Loucy (cell line): ENCODE measurements at regions not wholly inside any gene's neighbourhood (a gene's known extent, or its start where the extent isn't known, plus 50 kb on each side); places are given as distances from the start of the nearest gene placed in this dataset.

Experiments
- H2AFZ ChIP-seq: fragments of 200-600 bp; sonication (generic); 2 replicates; pipeline ENCODE4 v1.6.0; 2016; ENCODE audit warnings: antibody characterized with exemption, mild to moderate bottlenecking, low read length, moderate library complexity
- H3F3A ChIP-seq: fragments of 200-600 bp; 2 replicates; pipeline ENCODE4 v1.6.0; 2016; ENCODE audit warnings: antibody characterized with exemption, low read depth, mild to moderate bottlenecking
- H3K27me3 ChIP-seq: fragments of 200-600 bp; sonication (generic); 2 replicates; pipeline ENCODE4 v1.6.1; 2014; ENCODE audit warnings: low read length, mild to moderate bottlenecking; ENCODE audit not compliant: insufficient read depth, poor library complexity, severe bottlenecking
- H3K36me3 ChIP-seq: fragments of 200-600 bp; sonication (generic); 2 replicates; pipeline ENCODE4 v1.6.1; 2016; ENCODE audit warnings: low read length; ENCODE audit not compliant: insufficient read depth
- H3K4me1 ChIP-seq: fragments of 200-600 bp; sonication (generic); 2 replicates; pipeline ENCODE4 v1.5.1; 2014; ENCODE audit warnings: low read length, mild to moderate bottlenecking; ENCODE audit not compliant: insufficient read depth, poor library complexity, severe bottlenecking
- H3K4me2 ChIP-seq: fragments of 200-600 bp; sonication (generic); 2 replicates; pipeline ENCODE4 v1.6.0; 2014; ENCODE audit warnings: antibody characterized with exemption, low read length, low read depth, mild to moderate bottlenecking; ENCODE audit not compliant: poor library complexity, severe bottlenecking
- H3K4me3 ChIP-seq: fragments of 200-600 bp; sonication (generic); 2 replicates; pipeline ENCODE4 v1.5.1; 2014; ENCODE audit warnings: low read length, mild to moderate bottlenecking, mixed read lengths; ENCODE audit not compliant: poor library complexity, severe bottlenecking
- H3K79me2 ChIP-seq: fragments of 200-600 bp; sonication (generic); 2 replicates; pipeline ENCODE4 v1.6.1; 2014; ENCODE audit warnings: low read length; ENCODE audit not compliant: insufficient read depth
- H3K9ac ChIP-seq: fragments of 200-600 bp; sonication (generic); 2 replicates; pipeline ENCODE4 v1.6.0; 2014; ENCODE audit warnings: mild to moderate bottlenecking, low read depth, low read length, moderate library complexity; ENCODE audit not compliant: poor library complexity, severe bottlenecking
- H3K9me2 ChIP-seq: fragments of 200-600 bp; sonication (generic); replicated peaks from 2 replicates; pipeline ENCODE4 v1.6.1; 2016; ENCODE audit warnings: low read depth, low read length, mixed read lengths
- H3K9me3 ChIP-seq: fragments of 200-600 bp; sonication (generic); 2 replicates; pipeline ENCODE4 v1.6.1; 2014; ENCODE audit warnings: mild to moderate bottlenecking, antibody characterized with exemption, low read length, low read depth; ENCODE audit not compliant: insufficient read depth
- H4K20me1 ChIP-seq: fragments of 200-600 bp; sonication (generic); 2 replicates; pipeline ENCODE4 v1.6.0; 2014; ENCODE audit warnings: antibody characterized with exemption, low read length, mild to moderate bottlenecking; ENCODE audit not compliant: insufficient read depth, poor library complexity, severe bottlenecking
- EZH2phosphoT487 ChIP-seq: fragments of 200-600 bp; IDR thresholded peaks from 2 replicates; pipeline ENCODE4 v1.6.1; 2018; ENCODE audit warnings: antibody characterized with exemption, mild to moderate bottlenecking, moderate library complexity, borderline replicate concordance
- TF ChIP-seq, protein P1 (sequence below): fragments of 200-600 bp; sonication (generic); conservative IDR thresholded peaks from 2 replicates; pipeline ENCODE4 v1.5.1; 2014; ENCODE audit warnings: mild to moderate bottlenecking, antibody characterized with exemption, low read length

DNA sequence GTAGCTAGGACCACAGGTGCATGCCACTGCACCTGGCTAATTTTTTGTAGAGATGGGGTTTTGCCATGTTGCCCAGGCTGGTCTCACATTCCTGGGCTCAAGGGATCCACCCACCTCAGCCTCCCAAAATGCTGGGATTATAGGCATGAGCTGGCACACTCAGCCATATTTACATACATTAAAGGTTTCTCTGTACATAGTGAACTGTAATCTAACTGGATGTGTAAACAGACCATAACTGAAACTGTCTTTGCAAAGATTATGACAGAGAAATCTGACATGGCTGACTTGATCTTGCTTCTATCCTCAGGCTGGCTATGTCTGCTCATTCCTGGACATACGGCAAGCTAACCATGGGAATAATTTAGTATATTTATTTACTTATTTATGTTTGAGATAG lies 139.2 kb upstream of the XPO1 start:
- peaks cover 12% of the 10 kb centered on the region; the same call in 1 of the 2 replicates for H3K9me3 ChIP-seq
- no peak for TF ChIP-seq EZH2phosphoT487
- TF ChIP-seq, protein P1, sequence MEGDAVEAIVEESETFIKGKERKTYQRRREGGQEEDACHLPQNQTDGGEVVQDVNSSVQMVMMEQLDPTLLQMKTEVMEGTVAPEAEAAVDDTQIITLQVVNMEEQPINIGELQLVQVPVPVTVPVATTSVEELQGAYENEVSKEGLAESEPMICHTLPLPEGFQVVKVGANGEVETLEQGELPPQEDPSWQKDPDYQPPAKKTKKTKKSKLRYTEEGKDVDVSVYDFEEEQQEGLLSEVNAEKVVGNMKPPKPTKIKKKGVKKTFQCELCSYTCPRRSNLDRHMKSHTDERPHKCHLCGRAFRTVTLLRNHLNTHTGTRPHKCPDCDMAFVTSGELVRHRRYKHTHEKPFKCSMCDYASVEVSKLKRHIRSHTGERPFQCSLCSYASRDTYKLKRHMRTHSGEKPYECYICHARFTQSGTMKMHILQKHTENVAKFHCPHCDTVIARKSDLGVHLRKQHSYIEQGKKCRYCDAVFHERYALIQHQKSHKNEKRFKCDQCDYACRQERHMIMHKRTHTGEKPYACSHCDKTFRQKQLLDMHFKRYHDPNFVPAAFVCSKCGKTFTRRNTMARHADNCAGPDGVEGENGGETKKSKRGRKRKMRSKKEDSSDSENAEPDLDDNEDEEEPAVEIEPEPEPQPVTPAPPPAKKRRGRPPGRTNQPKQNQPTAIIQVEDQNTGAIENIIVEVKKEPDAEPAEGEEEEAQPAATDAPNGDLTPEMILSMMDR = no peak
- no peak overlapping the region for H2AFZ ChIP-seq
- no peak overlapping the region for H3K4me3 ChIP-seq
- H4K20me1 ChIP-seq = no peaks in the 10 kb centered on the region
- H3K79me2 ChIP-seq = no peaks in the 10 kb centered on the region
- no peaks in the 10 kb centered on the region for H3K36me3 ChIP-seq
- H3K27me3 ChIP-seq = no peaks in the 10 kb centered on the region
- H3K9me2 ChIP-seq = no peaks in the 10 kb centered on the region
- H3K9ac ChIP-seq = no peak overlapping the region
- no peak overlapping the region for H3K4me2 ChIP-seq
- no peaks in the 10 kb centered on the region for H3K4me1 ChIP-seq
- no peaks in the 10 kb centered on the region for H3F3A ChIP-seq

- Histone ChIP-seq H3K4me3 (no peak overlapping the region), H3K79me2 (no peaks in the 10 kb centered on the region), H3K27me3 (no peaks in the 10 kb centered on the region), H3F3A (no peaks in the 10 kb centered on the region), H4K20me1 (no peaks in the 10 kb centered on the region), H3K4me1 (peaks cover 9% of the 10 kb centered on the region), H3K4me2 (no peak overlapping the region), H3K36me3 (no peaks in the 10 kb centered on the region), H3K9me2 (no peaks in the 10 kb centered on the region), H3K9ac (no peak overlapping the region), H3K9me3 (peaks cover 12% of the 10 kb centered on the region; the same call in 1 of the 2 replicates), H2AFZ (no peak overlapping the region)
- no peak for TF ChIP-seq EZH2phosphoT487
- TF ChIP-seq, protein P1 = no peak
Measured at GRCh38 chr2:61675204-61675603, 137.0 kb upstream of the XPO1 start.

- H3K79me2 ChIP-seq = no peaks in the 10 kb centered on the region
- peak overlapping the region; percentile 63 for H3K4me3 ChIP-seq
- H2AFZ ChIP-seq = peak overlapping the region; percentile 73
- H3K9ac ChIP-seq = no peak overlapping the region
- peaks cover 12% of the 10 kb centered on the region; the same call in 1 of the 2 replicates for H3K9me3 ChIP-seq
- H3K4me2 ChIP-seq = peak overlapping the region; percentile 60
- no peaks in the 10 kb centered on the region for H3F3A ChIP-seq
- TF ChIP-seq EZH2phosphoT487 = no peak
- TF ChIP-seq, protein P1 = no peak
- no peaks in the 10 kb centered on the region for H3K36me3 ChIP-seq
- H3K9me2 ChIP-seq = no peaks in the 10 kb centered on the region
- no peaks in the 10 kb centered on the region for H3K27me3 ChIP-seq
- no peaks in the 10 kb centered on the region for H4K20me1 ChIP-seq
- H3K4me1 ChIP-seq = peaks cover 9% of the 10 kb centered on the region
Measured at GRCh38 chr2:61671561-61672315, 133.6 kb upstream of the XPO1 start.
